MCF 10A (cell line): ENCODE measurements at regions not wholly inside any gene's neighbourhood (a gene's known extent, or its start where the extent isn't known, plus 50 kb on each side); places are given as distances from the start of the nearest gene placed in this dataset.

Experiments used
- BruUV-seq: library from RNA; stranded (reverse); fragments of 400-500 nt; replicated peaks from 2 replicates; lab custom pipeline; 2021; lab: Mats Ljungman, UMichigan
- CTCF ChIA-PET: fragments of 300-600 bp; sonication (Branson Sonifier 250); formaldehyde crosslinking; extraction: SDS; loops from one replicate; lab custom pipeline; 2021; ENCODE audit warnings: antibody characterized with exemption, inconsistent platforms; lab: Yijun Ruan, JAX
- POLR2A ChIA-PET: fragments of 300-600, 350-650 bp; sonication (Branson Sonifier 250); formaldehyde crosslinking; extraction: SDS; loops from one replicate; lab custom pipeline; 2020; ENCODE audit warnings: antibody characterized with exemption, inconsistent platforms; lab: Yijun Ruan, JAX
- DNase-seq: peaks from one replicate; pipeline ENCODE4 v3.0.0-alpha.2; 2018; ENCODE audit not compliant: unreplicated experiment
- H3K27ac Mint-ChIP-seq: one replicate; pipeline ENCODE4 v1.8.0; 2022; ENCODE audit warnings: mild to moderate bottlenecking, low read depth, mixed read lengths; ENCODE audit not compliant: unreplicated experiment
- H3K27me3 Mint-ChIP-seq: one replicate; pipeline ENCODE4 v1.8.0; 2022; ENCODE audit warnings: mixed read lengths; ENCODE audit not compliant: insufficient read depth, unreplicated experiment
- H3K36me3 Mint-ChIP-seq: one replicate; pipeline ENCODE4 v1.8.0; 2022; ENCODE audit warnings: mild to moderate bottlenecking, moderate library complexity, mixed read lengths; ENCODE audit not compliant: insufficient read depth, unreplicated experiment
- H3K4me1 Mint-ChIP-seq: one replicate; pipeline ENCODE4 v1.8.0; 2022; ENCODE audit warnings: mixed read lengths; ENCODE audit not compliant: insufficient read depth, unreplicated experiment
- H3K4me3 Mint-ChIP-seq: one replicate; pipeline ENCODE4 v1.8.0; 2022; ENCODE audit warnings: mild to moderate bottlenecking, moderate library complexity, mixed read lengths; ENCODE audit not compliant: unreplicated experiment
- H3K9me3 Mint-ChIP-seq: one replicate; pipeline ENCODE4 v1.8.0; 2022; ENCODE audit warnings: mixed read lengths; ENCODE audit not compliant: unreplicated experiment
- CTCF ChIP-seq: fragments of 200-600 bp; IDR thresholded peaks from one replicate; pipeline ENCODE4 v1.8.0; 2022; ENCODE audit warnings: antibody characterized with exemption, mild to moderate bottlenecking; ENCODE audit not compliant: unreplicated experiment
- intact Hi-C: fragments of 100-400 bp; cut with micrococcal nuclease; formaldehyde crosslinking; loops from 2 replicates; pipeline ENCODE4 v1.14.1; 2022

GRCh38 chr11:112392904-112393303, 132.2 kb upstream of the PLET1 start:
- CTCF ChIA-PET, result no interaction called here
- H3K4me3 Mint-ChIP-seq, result no peak overlapping the region
- peaks cover 5% of the 10 kb centered on the region for H3K9me3 Mint-ChIP-seq
- H3K4me1 Mint-ChIP-seq, result no peaks in the 10 kb centered on the region
- H3K27me3 Mint-ChIP-seq, result peaks cover 38% of the 10 kb centered on the region
- BruUV-seq, result no TSS peak
- no peak for DNase-seq
- POLR2A ChIA-PET, result interaction anchor here (1.1 kb wide), 1 partner anchor 18 kb away, joined by 5 read pairs; no protein-coding TSS in a partner anchor
- no peak for TF ChIP-seq CTCF
- H3K36me3 Mint-ChIP-seq, result no peaks in the 10 kb centered on the region
- no peak overlapping the region for H3K27ac Mint-ChIP-seq
- intact Hi-C loops, result no loop called here

DNA sequence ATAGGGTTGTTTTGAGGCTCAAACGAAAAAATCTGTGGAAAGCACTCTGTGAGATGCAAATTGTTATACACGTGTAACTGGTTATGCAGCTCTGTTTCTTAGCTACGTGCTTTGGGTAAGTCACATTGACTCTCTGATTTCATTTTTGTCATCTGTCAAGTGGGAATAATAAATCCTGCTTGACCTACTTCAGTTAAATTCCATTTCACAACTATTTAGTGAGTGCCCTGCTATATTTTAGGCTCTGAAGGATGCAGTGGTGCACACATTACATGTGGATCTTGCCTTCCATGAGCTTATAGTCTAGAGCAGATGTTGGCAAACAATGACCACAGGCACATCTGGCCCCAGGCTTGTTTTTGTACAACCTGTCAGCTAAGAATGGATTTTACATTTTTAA, 133.6 kb upstream of the PLET1 start:
- BruUV-seq, result no TSS peak
- no peak for DNase-seq
- intact Hi-C loops, result no loop called here
- peaks cover 43% of the 10 kb centered on the region for H3K27me3 Mint-ChIP-seq
- H3K4me1 Mint-ChIP-seq, result no peaks in the 10 kb centered on the region
- no peaks in the 10 kb centered on the region for H3K36me3 Mint-ChIP-seq
- TF ChIP-seq CTCF, result no peak
- ChIA-PET CTCF (interaction anchor here (0.7 kb wide), 1 partner anchor 318 kb away, joined by 4 read pairs; no protein-coding TSS in a partner anchor), POLR2A (interaction anchor here (0.6 kb wide), 1 partner anchor 727 kb away, joined by 3 read pairs; no protein-coding TSS in a partner anchor)
- H3K4me3 Mint-ChIP-seq, result no peak overlapping the region
- H3K9me3 Mint-ChIP-seq, result no peaks in the 10 kb centered on the region
- no peak overlapping the region for H3K27ac Mint-ChIP-seq

DNA sequence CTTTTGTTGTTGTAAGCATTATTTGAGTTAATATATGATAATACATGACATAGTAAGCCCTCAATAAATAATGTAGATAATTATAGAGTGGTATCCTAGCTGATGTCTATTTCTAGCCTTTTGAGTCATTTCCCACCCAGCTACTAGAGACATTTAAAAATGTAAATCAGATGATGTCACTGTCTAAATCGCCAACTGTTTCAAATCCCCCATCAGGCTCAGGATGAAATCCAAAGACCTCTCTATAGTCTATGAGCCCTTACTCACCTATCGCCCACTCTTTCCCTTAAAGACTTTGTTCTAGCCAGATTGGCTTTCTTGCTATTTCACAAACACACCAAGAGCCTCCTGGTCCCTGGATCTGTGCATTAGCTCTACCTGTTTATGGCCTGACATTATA, 135.4 kb upstream of the PLET1 start:
- intact Hi-C loops, result no loop called here
- no peaks in the 10 kb centered on the region for H3K9me3 Mint-ChIP-seq
- H3K4me3 Mint-ChIP-seq, result no peak overlapping the region
- BruUV-seq, result no TSS peak
- DNase-seq, result no peak
- no peaks in the 10 kb centered on the region for H3K36me3 Mint-ChIP-seq
- TF ChIP-seq CTCF, result no peak
- H3K4me1 Mint-ChIP-seq, result no peaks in the 10 kb centered on the region
- ChIA-PET CTCF (no interaction called here), POLR2A (no interaction called here)
- no peak overlapping the region for H3K27ac Mint-ChIP-seq
- peaks cover 34% of the 10 kb centered on the region for H3K27me3 Mint-ChIP-seq

DNA sequence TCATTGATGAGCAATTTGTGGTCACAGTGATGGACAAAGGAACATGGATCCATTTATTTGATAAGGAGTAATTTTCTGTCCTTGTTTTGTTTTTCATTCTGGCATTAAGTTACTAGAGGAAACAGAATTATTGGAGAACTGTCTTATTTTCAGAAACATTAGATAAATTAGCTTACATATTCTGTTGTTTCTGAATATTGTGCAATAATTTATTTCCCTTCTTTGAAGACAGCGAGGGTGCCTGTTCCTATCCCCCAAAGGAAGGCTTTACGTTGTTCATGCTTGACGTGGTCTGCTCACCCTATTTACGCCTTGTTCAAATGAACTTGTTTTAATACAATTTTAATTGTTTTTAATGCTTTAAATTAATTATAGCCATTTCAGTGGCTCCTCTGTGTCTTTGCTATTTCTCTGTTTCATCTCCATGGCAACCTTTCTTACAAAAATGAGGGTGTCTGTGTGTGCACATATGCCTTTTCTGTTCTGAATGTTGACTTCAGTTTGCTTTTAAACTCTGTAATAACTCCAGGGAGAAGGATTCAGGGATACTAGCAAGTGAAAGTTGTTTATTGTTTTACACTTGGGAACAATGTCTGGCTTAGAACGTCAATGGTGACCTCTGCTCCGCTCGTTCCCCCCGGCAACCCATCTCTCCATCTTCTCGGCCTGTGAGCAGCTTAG, 138.3 kb upstream of the PLET1 start:
- ChIA-PET CTCF (interaction anchor here (0.6 kb wide), 1 partner anchor 120 kb away, joined by 3 read pairs; no protein-coding TSS in a partner anchor), POLR2A (interaction anchor here (0.7 kb wide), 1 partner anchor 1071 kb away, joined by 3 read pairs; no protein-coding TSS in a partner anchor)
- no peak overlapping the region for H3K4me3 Mint-ChIP-seq
- intact Hi-C loops, result no loop called here
- H3K27me3 Mint-ChIP-seq, result peaks cover 15% of the 10 kb centered on the region
- no peaks in the 10 kb centered on the region for H3K9me3 Mint-ChIP-seq
- no TSS peak for BruUV-seq
- H3K4me1 Mint-ChIP-seq, result no peaks in the 10 kb centered on the region
- H3K36me3 Mint-ChIP-seq, result no peaks in the 10 kb centered on the region
- TF ChIP-seq CTCF, result no peak
- no peak for DNase-seq
- no peak overlapping the region for H3K27ac Mint-ChIP-seq
